ENCODE measurements at regions not wholly inside any gene's neighbourhood (a gene's known extent, or its start where the extent isn't known, plus 50 kb on each side); places are given as distances from the start of the nearest gene placed in this dataset.

- Histone ChIP-seq H3K4me3 (no peak overlapping the region), H3K9me3 (no peaks in the 10 kb centered on the region), H3K4me1 (peaks cover 0 to 12% (median 5%) of the 10 kb centered on the region in 6 donors), H3K27ac (peak overlapping the region in 7 of 8 donors; percentile 41 to 67 (median 58)), H3K27me3 (replicated peaks in 1 of 7) (no peaks in the 10 kb centered on the region), H3K36me3 (no peaks in the 10 kb centered on the region)
- intact Hi-C loops (cut with DNase I; ENCODE audit: low total_unique reads) = no loop called here
- no peak for TF ChIP-seq POLR2AphosphoS5 (IDR thresholded peaks at IDR 0.05)
- no peak for TF ChIP-seq POLR2A (IDR thresholded peaks at IDR 0.05)
- no peak for TF ChIP-seq CTCF (IDR thresholded peaks at IDR 0.05 in 8 of 11, conservative IDR thresholded peaks at IDR 0.05 in 3 of 11)
- WGBS, 5 donors = 25 to 54% (median 47%) methylated on average over 2 of the region's 2 CpGs
- DNase-seq = no peak
These were observed 502.0 kb downstream of the NR2F1-AS1 start for GRCh38 chr5:93079046-93079445.

DNA sequence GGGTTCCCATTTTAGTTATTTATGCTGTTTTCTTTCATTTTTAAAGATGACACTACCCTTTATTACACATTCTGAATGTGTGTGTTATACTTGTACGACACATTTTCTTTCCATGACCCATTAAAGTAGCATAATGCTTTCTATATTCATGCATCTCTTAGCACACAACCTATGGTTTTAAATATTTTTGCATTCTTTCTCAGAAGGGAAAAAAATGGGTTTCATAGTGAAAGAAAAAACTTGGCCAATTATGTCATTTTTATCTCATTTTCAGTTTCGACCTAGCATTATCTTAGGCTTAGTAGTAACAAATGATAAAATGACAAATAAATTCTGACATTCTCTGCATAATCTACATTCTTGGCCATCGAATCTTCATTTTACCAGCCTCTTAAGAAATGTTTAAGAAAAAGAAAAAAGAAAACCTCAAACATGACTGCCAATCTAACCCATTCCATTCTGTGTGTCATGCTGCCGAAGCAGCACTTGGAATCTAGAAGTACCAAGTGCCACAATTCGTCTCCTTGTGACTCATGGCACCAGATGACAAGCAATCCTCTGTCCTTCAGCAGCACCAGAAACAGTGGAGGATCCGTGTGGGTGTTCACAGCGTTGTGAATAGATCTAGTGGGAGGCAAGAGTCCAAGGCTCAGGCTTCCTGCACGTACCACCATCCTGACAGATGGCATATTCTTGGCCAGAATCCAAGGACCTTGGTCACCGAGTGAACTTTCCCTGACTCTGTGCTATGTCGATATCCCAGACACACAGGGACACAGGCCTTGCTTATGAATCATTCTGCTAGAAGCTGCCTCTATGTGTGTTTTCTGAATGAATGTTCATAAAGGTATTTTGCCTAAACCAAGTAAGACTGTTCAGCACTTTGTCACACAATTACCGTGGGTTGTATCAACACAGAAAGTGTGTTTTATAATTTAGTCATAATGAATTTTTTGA lies 502.7 kb downstream of the NR2F1-AS1 start:
- intact Hi-C loops (cut with DNase I; ENCODE audit: low total_unique reads) = no loop called here
- no peak overlapping the region for H3K4me3 ChIP-seq
- peak overlapping the region in 7 of 8 donors; percentile 41 to 67 (median 58) for H3K27ac ChIP-seq
- no peaks in the 10 kb centered on the region for H3K27me3 ChIP-seq (replicated peaks in 1 of 7)
- no peaks in the 10 kb centered on the region for H3K36me3 ChIP-seq
- no peak for DNase-seq
- TF ChIP-seq POLR2AphosphoS5 (IDR thresholded peaks at IDR 0.05) = peak in 2 of 3 donors; percentile 60 to 85
- no peak for TF ChIP-seq POLR2A (IDR thresholded peaks at IDR 0.05)
- peaks cover 0 to 12% (median 5%) of the 10 kb centered on the region in 6 donors for H3K4me1 ChIP-seq
- WGBS, 5 donors = 28 to 54% (median 47%) methylated on average over 11 of the region's 11 CpGs
- H3K9me3 ChIP-seq = no peaks in the 10 kb centered on the region

DNA sequence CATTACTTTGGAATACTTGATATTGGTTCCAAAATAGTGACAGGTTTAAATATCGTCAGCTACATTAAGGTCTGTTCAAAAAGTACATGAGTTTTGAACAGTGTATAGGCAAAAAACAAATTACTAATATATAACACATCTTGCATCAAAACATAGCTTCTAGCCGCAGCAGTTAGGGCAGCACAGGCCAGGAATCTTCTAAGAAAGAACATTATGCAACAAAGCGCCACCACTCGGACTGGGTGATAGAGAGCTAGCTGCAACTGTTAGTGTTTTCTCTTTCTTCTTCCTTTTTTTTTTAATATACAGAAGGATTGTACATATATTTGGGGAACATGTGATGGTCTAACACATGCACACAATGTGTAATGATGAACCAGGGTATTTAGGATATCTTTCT lies 504.5 kb downstream of the NR2F1-AS1 start:
- Histone ChIP-seq H3K9me3 (no peaks in the 10 kb centered on the region), H3K27me3 (replicated peaks in 1 of 7) (no peaks in the 10 kb centered on the region), H3K4me1 (peaks cover 0 to 12% (median 5%) of the 10 kb centered on the region in 6 donors), H3K27ac (no peak overlapping the region), H3K4me3 (no peak overlapping the region), H3K36me3 (no peaks in the 10 kb centered on the region)
- TF ChIP-seq POLR2AphosphoS5 (IDR thresholded peaks at IDR 0.05) (no peak), POLR2A (IDR thresholded peaks at IDR 0.05) (no peak), CTCF (IDR thresholded peaks at IDR 0.05 in 8 of 11, conservative IDR thresholded peaks at IDR 0.05 in 3 of 11) (no peak)
- no peak for DNase-seq
- 90 to 98% (median 93%) methylated on average over 4 of the region's 4 CpGs for WGBS, 5 donors
- intact Hi-C loops (cut with DNase I; ENCODE audit: low total_unique reads) = no loop called here

DNA sequence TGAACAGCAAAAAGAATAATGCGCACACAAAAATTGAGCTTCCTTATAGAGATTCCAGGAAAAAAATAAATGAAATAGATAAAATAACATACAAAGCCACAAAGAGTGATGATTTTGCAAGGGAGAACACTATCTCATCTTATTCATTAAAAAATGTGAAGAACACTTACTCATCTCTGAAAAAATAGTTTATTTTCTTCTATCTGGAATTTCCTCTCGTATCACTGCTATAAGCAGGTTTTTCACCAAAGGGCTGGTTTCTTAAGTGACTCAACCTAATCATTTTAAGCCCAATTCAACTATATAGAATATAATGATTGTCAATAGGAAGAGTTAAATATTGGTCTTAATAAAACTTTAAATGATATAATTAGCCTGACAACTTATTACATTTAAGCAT lies 504.9 kb downstream of the NR2F1-AS1 start:
- intact Hi-C loops (cut with DNase I; ENCODE audit: low total_unique reads) = no loop called here
- H3K27ac ChIP-seq = no peak overlapping the region
- WGBS, 5 donors = 85 to 89% (median 88%) methylated on average over 2 of the region's 2 CpGs

More for the DNA sequence above, 504.9 kb downstream of the NR2F1-AS1 start:
- Histone ChIP-seq H3K36me3 (no peaks in the 10 kb centered on the region), H3K27me3 (replicated peaks in 1 of 7) (no peaks in the 10 kb centered on the region), H3K9me3 (no peaks in the 10 kb centered on the region), H3K4me3 (no peak overlapping the region), H3K4me1 (peaks cover 0 to 12% (median 5%) of the 10 kb centered on the region in 6 donors)
- no peak for DNase-seq
- TF ChIP-seq POLR2A (IDR thresholded peaks at IDR 0.05) (no peak), CTCF (IDR thresholded peaks at IDR 0.05 in 8 of 11, conservative IDR thresholded peaks at IDR 0.05 in 3 of 11) (no peak), POLR2AphosphoS5 (IDR thresholded peaks at IDR 0.05) (no peak)

Measured in spleen (tissue), 11 donors.